RPMI8226 (cell line): ENCODE measurements at regions not wholly inside any gene's neighbourhood (a gene's known extent, or its start where the extent isn't known, plus 50 kb on each side); places are given as distances from the start of the nearest gene placed in this dataset.

Experiments
- DNase-seq: peaks from one replicate; pipeline ENCODE4 v3.0.0-alpha.2; 2015

GRCh38 chr11:95690100-95690499 is 99.5 kb downstream of the FAM76B start:
- no peak for DNase-seq

GRCh38 chr11:95688501-95689222 is 100.9 kb downstream of the FAM76B start:
- no peak for DNase-seq

GRCh38 chr11:95688015-95688414 is 101.6 kb downstream of the FAM76B start:
- no peak for DNase-seq

GRCh38 chr11:95686265-95686664 is 103.3 kb downstream of the FAM76B start:
- no peak for DNase-seq

- no peak for DNase-seq
Observed at GRCh38 chr11:95684701-95685100, 104.9 kb downstream of the FAM76B start.

GRCh38 chr11:95684170-95684569 is 105.4 kb downstream of the FAM76B start:
- no peak for DNase-seq

DNA sequence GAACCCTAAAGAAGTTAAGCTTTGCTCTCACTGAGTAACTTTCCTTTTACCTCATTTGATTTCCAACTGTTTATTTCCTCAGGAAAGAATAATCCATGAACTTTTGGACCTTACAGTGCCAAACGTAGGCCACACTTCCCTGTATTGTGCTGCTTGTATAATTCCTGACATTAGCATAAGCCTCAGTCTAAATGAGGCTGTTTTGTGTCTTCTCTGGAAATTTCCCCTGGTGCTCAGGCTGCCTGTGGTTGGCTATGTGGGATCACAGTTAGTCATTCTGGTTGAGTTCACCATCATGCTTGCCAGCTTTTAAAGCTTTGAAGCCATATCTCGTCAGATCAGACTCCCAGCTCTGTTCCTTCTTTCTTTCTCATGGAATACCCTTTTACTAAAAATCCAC is 107.0 kb downstream of the FAM76B start:
- DNase-seq, result no peak

DNA sequence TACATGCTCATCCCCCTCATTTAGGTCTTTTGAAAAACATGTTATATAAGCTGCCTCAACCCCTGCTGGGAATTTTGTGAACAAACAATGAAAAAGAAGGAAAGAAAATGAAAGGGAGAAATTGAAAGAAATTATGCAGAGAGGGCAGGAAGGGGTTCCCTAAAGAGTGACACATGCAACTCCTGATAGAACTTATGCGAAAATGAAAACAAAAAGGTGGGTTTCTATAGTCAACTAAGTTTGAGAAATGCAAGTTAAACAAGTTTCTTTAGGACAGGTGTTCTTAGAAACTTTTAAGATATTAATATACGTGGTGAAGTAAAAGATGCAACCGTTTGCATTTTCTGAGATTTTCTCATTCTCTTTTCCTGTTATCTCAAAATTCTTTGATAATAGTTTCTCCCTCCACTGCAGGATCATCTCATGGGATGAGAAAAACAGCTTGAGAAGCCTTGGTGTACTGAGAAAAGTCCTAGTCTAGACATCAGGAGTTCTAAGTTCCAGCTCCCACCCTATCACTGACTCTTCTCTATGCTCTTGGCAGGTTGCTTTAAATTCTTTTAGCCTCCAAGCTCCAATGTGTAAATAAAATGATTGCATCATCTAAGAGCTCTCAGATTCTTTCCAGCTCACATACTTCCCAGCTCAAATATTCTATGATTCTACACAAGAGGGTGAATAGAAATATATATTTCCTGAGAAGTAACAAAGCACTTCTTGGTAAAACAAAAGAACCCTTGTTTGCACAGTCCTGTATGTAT is 109.2 kb downstream of the FAM76B start:
- peak; percentile 45 for DNase-seq

- no peak for DNase-seq
Observed at GRCh38 chr11:95678988-95679387, 110.6 kb downstream of the FAM76B start.

DNA sequence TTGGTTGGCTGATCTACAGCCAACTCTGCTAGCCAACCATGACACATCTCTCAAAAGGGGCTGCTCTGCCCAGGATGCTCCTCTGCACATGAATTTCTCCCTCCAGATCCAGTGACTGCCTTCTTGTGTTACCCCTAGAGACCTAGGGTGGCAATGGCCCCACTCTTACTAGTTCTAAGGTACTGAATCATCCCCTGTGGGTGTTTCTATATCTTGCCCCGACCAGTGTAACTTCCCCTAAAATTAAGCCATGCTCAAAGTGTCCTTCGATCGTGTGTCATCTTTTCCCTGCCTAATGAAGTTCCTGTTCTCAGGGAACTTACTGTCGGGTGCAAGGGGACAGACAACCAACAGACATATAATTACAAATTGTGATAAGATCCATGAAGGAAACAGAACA is 113.3 kb downstream of the FAM76B start:
- no peak for DNase-seq

DNA sequence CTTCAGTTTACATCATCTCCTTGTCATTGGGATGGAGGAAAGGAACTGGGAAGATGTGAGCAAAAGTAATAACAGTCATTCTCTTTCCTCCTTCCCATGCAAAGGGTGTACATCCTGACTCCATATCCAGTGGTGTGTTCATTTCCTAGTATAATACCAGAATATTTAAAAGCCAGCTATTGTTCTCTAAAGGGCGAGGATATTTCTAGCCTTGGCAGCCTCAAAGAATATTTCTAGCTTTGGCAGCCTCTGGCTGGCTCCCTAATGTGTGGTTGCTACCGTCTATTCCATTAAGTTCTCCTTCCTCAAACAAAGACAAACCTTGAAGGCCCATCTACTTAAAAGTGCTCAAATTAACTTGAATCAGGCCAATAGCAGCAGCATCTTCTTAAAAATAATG is 114.0 kb downstream of the FAM76B start:
- no peak for DNase-seq

- no peak for DNase-seq
Observed at GRCh38 chr11:95674657-95675358, 114.8 kb downstream of the FAM76B start.

DNA sequence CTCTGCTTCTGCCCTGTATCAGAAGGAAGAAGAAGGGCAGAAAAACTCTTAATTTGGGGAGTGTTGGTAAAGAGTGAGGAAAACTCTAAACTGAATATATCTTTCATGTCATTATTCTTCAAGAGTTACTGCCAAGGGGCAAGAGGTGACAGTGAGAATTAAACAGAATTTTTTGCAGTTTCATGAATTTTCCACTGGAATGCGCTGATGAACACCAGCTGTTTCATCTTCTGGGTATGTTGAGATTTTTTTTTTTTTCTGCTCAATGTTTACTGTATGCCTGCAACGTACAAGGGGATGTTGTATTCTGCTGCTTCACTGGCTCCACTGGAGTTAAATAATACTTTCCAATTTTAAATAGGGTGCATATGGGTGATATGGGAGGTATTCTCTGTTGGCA is 117.8 kb downstream of the FAM76B start:
- no peak for DNase-seq

GRCh38 chr11:95668131-95668530 is 121.5 kb downstream of the FAM76B start:
- DNase-seq, result no peak

DNA sequence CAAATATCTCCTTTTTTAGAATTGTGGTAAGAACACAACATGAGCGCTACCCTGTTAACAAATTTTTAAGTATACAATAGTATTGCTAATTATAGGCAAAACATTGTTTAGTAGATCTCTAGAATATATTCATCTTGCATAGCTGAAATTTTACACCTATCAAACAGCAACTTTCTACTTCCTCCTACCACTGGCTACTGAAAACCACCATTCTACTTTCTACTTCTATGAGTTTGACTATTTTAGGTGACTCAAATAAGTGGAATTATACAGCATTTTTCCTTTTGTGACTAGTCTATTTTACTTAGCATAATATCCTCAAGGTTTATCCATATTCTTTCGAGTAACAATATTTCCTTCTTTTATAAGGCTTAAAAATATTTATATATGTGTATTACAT is 128.4 kb downstream of the FAM76B start:
- no peak for DNase-seq

DNA sequence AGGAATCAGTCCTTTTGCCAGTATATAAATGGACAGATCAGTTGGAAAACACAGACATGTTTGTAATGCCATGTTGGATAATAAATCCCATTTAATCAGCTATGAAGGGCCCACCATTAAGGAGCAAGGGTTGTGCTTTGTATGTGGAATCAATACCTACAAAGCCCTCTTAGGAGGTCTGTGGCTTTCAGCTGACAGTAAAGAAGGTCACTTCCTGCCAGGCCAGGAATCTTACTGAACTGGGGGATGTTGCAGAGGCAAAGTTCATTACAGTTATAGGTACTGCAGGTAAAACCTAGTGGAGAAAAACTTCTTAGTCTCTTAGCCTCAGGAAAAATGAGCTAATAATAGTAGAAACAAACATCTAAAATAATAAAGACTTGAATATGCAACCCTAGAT is 129.5 kb downstream of the FAM76B start:
- no peak for DNase-seq

DNA sequence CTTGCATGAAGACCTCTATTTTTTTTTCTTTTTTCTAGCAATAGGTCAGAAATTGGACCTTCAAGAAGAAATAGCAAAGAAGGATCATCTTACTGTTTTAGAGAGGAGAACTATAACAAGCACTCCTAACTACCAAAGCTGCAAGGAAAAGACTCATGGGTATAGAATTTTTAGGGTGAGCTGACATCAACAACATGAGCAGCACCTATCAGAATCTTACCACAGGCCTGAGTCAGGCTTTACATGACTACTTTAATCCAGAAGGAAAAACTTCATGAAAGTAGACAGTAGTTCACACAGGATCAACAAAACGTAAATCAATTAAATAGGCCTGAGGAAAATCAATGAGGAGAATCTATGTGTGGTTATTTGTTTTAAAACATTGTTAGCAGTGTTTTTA is 130.5 kb downstream of the FAM76B start:
- DNase-seq, result no peak

DNA sequence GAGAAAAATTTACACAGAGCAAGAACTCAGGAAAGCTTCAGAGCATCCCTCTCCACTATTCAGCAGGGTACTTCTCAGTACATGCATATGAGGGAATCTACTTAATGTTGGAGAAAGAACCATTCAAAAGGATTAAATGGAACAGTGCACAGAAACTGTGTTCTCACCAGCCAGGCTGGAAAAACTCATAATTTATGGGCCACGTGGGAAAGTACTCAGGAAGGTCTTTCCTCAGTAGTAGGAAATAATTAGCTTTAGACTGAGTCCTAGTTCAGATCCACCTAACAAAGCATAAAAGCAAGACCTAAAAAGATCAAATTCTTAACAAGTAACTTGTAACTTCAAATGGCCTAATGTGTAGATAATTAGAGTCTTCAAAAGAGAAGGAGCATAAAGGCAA is 134.0 kb downstream of the FAM76B start:
- no peak for DNase-seq

DNA sequence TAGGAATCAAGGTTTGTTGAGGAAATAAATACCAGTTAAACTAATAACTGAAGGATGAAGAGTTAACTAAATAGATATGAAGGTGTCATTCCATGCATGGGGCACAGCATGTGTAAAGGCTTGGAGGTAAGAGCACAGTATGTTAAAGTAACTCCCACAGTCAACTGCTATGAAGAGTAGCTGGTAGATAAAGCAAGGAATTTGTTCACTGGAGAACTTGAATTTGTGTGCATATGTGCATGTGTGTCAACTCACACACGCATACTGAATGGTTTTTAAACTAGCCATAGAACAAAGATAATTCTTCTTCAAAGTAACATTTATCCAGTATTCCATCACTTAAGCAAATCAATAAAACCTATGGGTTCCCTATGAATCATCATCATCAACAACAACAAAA is 135.9 kb downstream of the FAM76B start:
- no peak for DNase-seq

DNA sequence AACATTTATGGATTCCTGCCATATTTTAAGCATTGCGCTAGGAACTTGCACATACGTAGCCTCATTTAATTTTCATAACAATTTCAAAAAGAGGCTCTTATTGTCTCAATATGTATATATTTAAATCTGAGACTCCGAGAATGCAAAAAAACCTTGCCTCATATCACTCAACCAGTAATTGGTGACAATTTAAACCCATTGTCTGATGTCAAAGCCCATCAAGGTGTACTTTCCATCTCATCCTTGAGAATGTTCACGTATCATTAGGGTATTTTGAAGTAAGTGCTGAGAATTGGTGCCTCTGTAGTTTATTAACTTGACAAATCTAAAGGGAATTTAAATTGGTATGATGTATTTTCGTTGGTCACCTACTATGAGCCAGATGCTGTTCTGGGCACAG is 136.5 kb downstream of the FAM76B start:
- no peak for DNase-seq

- no peak for DNase-seq
Observed at GRCh38 chr11:95652002-95652472, 137.5 kb downstream of the FAM76B start.

DNA sequence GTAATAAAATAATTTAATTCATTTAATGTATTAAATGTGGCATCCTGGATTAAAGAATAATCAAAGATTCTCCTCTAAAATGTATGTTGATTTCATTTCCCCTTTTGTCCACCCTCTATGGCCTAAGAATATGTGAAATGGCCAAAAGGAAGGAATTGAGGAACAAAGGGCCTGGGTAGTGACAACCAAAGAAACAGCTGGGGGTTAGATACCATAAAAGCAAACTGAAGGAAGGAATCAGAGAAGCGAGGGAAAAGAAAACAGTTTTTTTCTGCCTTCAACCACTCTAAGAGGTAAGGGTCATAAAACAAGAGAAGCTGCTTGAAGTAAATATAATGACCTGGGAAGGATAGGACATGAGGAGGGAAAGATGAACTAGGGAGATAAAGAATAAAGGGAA is 139.3 kb downstream of the FAM76B start:
- DNase-seq, result no peak

DNA sequence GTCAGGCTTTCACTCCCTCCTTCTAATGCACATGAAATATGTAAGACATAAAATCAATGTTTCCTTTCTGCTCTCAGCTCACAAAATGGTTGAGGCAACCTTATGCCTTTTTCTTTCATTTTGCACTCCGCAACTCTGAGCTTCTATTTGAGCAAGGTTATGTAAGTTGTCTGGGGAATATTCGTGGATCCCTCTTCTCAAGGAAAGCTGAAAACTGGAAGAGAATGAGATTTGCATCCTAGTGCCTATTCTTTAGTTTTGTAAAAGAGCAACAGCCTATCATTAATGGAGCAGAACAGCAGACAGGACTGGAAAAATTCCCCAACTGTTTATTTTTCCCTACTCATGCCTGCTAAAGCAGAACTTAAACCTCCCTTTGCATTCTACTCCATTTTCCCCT is 141.7 kb downstream of the FAM76B start:
- no peak for DNase-seq

DNA sequence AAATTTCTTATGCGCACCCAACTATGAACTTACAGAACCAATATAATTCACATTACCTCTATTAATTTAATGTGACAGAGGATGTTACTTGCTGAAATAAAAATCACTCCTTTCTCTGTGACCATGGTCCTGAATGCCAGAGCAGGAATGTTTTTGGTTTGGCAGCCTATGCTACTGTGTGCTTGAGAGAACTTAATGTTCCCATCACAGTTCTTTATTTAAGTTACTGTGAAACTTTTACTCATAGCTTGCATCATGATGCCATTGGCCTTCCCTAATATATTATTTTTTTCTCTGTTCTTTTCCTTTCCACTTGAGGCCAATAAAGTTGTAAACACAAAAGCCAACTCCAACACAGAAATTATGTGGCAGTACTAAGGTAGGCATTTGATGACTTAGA is 142.2 kb downstream of the FAM76B start:
- no peak for DNase-seq
